PC-3 (cell line): ENCODE measurements at regions not wholly inside any gene's neighbourhood (a gene's known extent, or its start where the extent isn't known, plus 50 kb on each side); places are given as distances from the start of the nearest gene placed in this dataset.

Experiments
- CTCF ChIP-seq: fragments of 300-600 bp; sonication (generic); conservative IDR thresholded peaks from 2 replicates; pipeline ENCODE4 v1.5.1; 2017; ENCODE audit warnings: antibody characterized with exemption, low read depth, mild to moderate bottlenecking, low read length
- EZH2 ChIP-seq: fragments of 300-600 bp; sonication (generic); IDR thresholded peaks from one replicate; pipeline ENCODE4 v1.6.1; 2017; ENCODE audit warnings: antibody characterized with exemption, mild to moderate bottlenecking, low read length; ENCODE audit not compliant: unreplicated experiment
- EZH2phosphoT487 ChIP-seq: fragments of 300-600 bp; sonication (generic); IDR thresholded peaks from 2 replicates; pipeline ENCODE4 v1.6.1; 2018; ENCODE audit warnings: mild to moderate bottlenecking, antibody characterized with exemption, low read length, borderline replicate concordance

GRCh38 chr11:70694371-70694770 lies 296.0 kb downstream of the CTTN start:
- TF ChIP-seq EZH2: no peak
- no peak for TF ChIP-seq CTCF
- no peak for TF ChIP-seq EZH2phosphoT487
